AG04450 (cell line): ENCODE measurements at regions not wholly inside any gene's neighbourhood (a gene's known extent, or its start where the extent isn't known, plus 50 kb on each side); places are given as distances from the start of the nearest gene placed in this dataset.

Source experiments
- CTCF ChIA-PET: fragments of 300-600, 350-600 bp; formaldehyde crosslinking; extraction: SDS; loops from one replicate; lab custom pipeline; 2022; ENCODE audit warnings: antibody characterized with exemption, inconsistent platforms; lab: Charles Lee
- POLR2A ChIA-PET: fragments of 350-600 bp; formaldehyde crosslinking; extraction: SDS; loops from one replicate; lab custom pipeline; 2021; ENCODE audit warnings: antibody characterized with exemption, inconsistent platforms; lab: Yijun Ruan, JAX
- DNase-seq: peaks from one replicate; pipeline ENCODE4 v3.0.0-alpha.2; 2011; ENCODE audit warnings: low read depth, low spot score
- H3K27ac ChIP-seq: one replicate; pipeline ENCODE4 v1.5.1; 2012; ENCODE audit warnings: low read depth, low read length, control low read depth
- H3K27me3 ChIP-seq: one replicate; pipeline ENCODE4 v1.6.0; 2012; ENCODE audit warnings: low read length; ENCODE audit not compliant: control insufficient read depth, insufficient read depth
- H3K4me3 ChIP-seq: 2 replicates; pipeline ENCODE4 v1.5.1; 2011; ENCODE audit warnings: mild to moderate bottlenecking, low read depth, low read length, control low read depth
- H3K9me3 ChIP-seq: 2 replicates; pipeline ENCODE4 v1.5.1; 2012; ENCODE audit warnings: low read length; ENCODE audit not compliant: control insufficient read depth, insufficient read depth
- CTCF ChIP-seq: IDR thresholded peaks from 2 replicates; pipeline ENCODE4 v1.5.1; 2011; ENCODE audit warnings: low read depth, low read length, control low read depth, inconsistent platforms

DNA sequence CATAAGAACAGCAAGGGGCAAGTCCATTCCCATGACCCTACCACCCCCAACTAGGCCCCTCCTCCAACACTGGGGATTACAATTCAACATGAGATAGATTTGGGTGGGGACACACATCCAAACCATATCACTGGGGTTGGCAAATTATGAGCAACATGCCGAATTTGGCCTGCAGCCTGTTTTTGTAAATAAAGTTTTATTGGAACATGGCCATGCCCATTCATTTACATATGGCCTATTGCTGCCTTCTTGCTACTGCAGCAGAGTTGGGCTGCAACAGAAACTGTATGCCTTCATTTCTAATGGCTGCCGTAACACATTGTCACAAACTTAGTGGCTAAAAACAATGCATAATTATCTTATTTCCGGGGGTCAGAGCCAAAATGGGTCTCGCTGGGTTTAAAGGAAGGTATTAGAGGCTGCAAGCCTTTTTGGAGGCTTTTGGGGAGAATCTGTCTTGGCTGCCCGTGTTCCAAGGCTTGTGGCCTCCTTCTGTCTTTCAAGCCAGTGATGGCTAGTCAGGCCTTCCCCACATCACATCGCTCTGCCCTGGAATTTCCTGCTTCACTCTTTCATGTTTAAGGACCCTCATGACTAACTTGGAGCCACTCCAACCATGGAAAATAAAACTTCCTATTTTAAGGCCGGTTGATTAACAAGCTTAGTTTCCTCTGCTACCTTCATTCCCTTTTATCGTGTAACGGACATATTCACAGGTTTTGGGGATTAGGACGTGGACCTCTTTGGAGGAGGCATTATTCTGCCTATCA is 428.5 kb upstream of the PROK2 start:
- DNase-seq, result no peak
- no peak for TF ChIP-seq CTCF
- Histone ChIP-seq H3K9me3 (no peaks in the 10 kb centered on the region), H3K27me3 (peaks cover 2% of the 10 kb centered on the region), H3K4me3 (no peak overlapping the region), H3K27ac (no peak overlapping the region)
- POLR2A ChIA-PET, result no interaction called here
- CTCF ChIA-PET, result no interaction called here

- peaks cover 5% of the 10 kb centered on the region for H3K27me3 ChIP-seq
- no peak for DNase-seq
- no peak overlapping the region for H3K4me3 ChIP-seq
- POLR2A ChIA-PET, result no interaction called here
- H3K27ac ChIP-seq, result no peak overlapping the region
- CTCF ChIA-PET, result no interaction called here
- H3K9me3 ChIP-seq, result no peaks in the 10 kb centered on the region
- TF ChIP-seq CTCF, result no peak
These were observed 427.4 kb upstream of the PROK2 start for GRCh38 chr3:72212396-72212795.

DNA sequence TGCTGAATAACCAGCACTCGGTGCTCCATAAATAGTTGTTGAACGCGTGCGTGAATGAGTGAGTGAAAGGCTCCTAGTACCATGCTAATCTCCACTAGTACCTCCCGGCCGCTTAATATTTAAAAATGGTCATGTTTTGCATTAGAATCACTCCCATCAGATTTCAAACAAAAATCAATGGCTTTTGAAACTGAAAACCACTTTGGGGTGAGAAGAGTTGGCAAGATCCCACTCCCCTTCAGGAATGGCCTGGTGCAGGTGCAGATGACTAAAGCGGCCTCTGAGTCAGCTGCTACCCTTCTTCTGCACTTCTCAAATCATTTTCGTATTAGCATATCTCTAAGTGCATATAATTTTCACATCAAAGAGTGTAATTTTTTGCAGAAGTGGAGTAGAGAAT is 425.3 kb upstream of the PROK2 start:
- H3K27ac ChIP-seq, result no peak overlapping the region
- no peak for DNase-seq
- CTCF ChIA-PET, result no interaction called here
- POLR2A ChIA-PET, result no interaction called here
- H3K4me3 ChIP-seq, result no peak overlapping the region
- no peaks in the 10 kb centered on the region for H3K9me3 ChIP-seq
- TF ChIP-seq CTCF, result no peak
- peaks cover 9% of the 10 kb centered on the region for H3K27me3 ChIP-seq

DNA sequence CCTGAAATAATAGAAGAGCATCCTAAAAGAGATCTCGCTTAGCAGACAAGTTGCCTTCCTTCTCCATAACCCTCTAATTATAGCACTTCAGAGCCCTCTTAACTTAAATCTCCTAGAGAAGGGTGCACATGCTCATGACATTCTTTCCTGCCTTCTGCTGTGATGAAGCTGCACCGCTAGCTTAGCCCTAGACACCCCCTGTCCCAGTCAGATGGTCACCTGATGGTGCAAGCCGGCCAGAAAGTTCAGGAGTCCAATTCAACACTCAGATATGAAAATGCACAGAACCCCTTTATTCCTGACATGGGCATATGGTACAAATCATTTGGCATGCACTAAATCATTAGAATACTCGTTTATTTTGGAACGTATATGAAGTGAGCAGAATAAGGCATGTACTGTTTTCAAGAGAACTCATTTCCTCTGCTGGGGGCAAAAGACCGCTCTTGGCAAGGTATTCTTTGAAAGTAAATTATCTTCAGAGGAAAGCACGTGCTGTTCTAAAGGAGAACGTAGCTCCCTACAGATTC is 420.4 kb upstream of the PROK2 start:
- TF ChIP-seq CTCF, result no peak
- Histone ChIP-seq H3K4me3 (no peak overlapping the region), H3K9me3 (no peaks in the 10 kb centered on the region; the same call in none of the 2 replicates), H3K27ac (no peak overlapping the region), H3K27me3 (peaks cover 19% of the 10 kb centered on the region)
- ChIA-PET POLR2A (no interaction called here), CTCF (no interaction called here)
- no peak for DNase-seq

DNA sequence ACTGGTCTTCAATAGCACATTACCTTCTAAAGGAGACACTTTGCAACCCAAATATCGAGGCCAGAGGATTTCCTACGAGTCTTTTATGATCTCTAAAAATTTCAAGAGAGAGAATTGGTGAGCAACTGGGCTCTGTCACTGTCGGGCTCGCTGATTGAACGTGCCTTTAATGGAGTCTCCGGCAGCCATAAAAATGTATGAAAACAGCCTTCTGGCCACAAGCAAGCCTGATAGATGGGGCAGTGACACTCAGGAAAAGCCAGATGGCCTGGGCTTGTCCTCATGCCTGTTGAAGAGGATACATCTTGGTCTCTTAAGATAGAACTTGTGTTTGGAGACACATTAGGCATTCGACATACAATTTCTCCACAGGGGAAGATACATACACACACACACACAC is 419.5 kb upstream of the PROK2 start:
- H3K27ac ChIP-seq, result no peak overlapping the region
- no peak overlapping the region for H3K4me3 ChIP-seq
- no peaks in the 10 kb centered on the region; the same call in none of the 2 replicates for H3K9me3 ChIP-seq
- ChIA-PET CTCF (no interaction called here), POLR2A (no interaction called here)
- no peak for DNase-seq
- H3K27me3 ChIP-seq, result peaks cover 19% of the 10 kb centered on the region
- no peak for TF ChIP-seq CTCF
